ENCODE measurements at regions not wholly inside any gene's neighbourhood (a gene's known extent, or its start where the extent isn't known, plus 50 kb on each side); places are given as distances from the start of the nearest gene placed in this dataset.
"Not testable (repeated sequence)": the region's sequence is repeated elsewhere in the genome, so short reads cannot be mapped to it uniquely, and the experiment has no call there.

DNA sequence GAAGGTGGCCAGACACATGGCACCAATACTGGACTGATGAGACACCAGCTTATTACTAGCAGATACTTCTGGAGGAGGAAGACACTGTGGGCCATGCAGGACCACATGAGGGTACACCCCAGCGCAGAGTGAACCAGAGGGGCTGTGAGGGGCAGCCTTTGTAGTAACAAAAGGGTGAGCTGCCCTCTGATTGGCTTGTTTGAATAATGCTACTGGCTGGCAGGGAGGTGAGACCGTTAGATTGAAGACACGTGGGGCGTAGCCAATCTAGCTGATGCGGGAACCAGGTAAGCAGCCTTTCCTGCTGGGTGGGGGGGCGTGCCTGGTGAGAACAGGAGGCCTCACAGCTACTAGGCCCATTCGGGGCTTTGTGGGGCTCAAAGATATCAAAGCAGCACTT lies 102.8 kb upstream of the SEC14L1 start:
- DNase-seq, result no peak

DNA sequence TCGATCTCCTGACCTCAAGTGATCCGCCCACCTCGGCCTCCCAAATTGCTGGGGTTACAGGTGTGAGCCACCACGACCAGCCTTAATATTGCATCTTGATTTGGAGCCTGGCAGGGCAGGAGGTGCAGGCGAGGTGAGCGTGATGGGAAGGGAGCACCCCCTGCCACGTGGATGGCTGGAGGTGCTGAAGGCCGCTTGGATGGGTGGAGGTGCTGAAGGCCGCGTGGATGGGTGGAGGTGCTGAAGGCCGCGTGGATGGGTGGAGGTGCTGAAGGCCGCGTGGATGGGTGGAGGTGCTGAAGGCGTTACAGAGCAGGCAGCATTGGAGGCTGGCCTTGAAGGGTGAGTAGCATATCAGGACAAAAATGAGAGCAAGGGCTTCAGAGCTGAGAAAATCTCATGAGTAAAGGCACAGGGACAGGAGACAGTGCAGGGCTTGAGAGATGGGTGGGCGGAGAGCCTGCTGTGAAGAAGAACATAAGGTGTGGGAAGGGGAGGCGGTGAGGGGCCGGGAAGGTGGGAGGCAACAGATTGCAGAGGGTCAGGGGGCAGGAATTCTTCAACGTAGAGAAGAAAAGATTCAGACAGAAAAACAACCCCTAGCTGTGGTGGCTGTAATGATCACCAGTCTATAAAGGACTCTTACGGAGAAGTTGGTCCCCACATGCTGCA lies 101.7 kb upstream of the SEC14L1 start:
- no peak for DNase-seq

DNA sequence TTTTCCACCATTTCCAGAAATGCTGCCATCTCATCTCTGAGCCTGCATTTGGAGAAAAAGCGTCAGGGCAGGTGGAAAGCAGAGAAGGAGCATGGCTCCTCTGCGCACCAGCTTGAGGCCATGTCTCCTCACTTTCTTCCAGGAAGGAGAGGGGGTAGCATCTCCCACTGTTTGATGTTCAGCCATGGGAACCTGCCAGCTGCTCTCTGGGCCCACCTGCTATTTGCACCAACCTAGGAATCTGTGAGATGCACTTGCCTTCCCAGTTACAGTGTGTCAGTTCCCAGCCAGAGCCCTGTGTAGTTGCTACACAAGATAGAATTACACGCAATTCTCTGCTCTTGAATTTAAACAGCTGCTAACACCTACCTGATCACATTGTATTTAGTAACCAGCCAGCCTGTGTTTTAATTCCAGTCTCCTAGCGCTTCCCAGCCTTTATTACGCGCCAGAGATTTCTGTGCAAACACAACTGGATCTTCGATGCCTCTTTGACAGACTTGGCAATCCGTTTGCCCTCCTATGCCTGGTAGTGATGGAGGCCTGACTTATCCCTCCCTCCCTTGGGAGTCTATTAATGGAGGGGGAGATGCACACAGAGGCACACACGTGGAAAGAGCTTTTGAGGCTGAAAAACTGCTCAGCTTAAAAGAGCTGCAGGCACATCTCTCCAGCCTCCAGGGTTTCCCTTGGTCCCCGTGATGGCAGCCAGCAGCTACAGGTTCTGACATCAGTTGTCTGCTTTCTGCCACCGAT lies 98.1 kb upstream of the SEC14L1 start:
- no peak for DNase-seq

DNA sequence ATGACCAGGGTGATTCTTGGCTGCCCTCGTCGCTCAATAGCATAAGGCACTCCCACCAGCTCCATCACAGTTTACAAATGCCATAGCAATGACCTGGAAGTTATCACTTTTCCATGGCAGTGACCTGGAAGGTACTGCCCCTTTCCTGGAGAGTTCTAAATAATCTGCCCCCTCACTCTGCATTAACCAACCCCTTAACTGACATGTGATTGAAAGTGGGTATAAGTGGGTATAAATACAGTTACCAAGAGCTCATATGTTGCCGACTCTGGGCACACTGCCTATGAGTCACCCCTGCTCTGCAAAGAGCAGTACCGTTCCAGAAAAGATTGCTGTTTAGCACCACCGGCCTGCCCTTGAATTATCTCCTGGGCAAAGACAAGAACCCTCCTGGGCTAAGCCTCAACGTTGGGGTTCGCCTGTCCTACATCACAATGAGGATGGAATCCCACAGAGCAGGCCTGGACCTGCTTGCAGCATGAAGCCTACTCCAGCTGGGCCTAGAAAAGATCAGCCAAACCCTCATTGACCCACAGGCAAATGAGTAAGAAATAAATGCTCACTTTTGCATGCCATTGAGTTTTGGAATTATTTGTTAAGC lies 95.2 kb upstream of the SEC14L1 start:
- no peak for DNase-seq

DNA sequence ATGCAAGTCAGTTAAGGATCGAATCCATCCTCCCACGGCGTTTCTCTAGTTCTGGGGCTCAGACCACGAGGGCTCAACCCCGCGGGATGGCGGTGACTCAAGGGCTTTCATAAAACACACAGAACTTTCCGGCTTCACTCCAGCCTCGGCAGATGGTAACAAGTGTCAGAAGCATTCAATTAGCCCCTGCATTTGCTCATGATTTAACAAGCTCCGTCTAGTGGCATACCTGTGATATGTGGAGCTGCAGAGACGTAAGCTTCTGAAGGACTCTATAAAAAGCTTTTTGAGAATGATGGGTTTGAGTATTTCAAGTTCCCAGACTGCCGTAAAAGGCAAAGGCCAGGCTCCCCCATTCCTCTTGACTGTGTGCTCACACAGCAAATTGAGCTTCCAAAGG lies 91.3 kb upstream of the SEC14L1 start:
- no peak for DNase-seq

DNA sequence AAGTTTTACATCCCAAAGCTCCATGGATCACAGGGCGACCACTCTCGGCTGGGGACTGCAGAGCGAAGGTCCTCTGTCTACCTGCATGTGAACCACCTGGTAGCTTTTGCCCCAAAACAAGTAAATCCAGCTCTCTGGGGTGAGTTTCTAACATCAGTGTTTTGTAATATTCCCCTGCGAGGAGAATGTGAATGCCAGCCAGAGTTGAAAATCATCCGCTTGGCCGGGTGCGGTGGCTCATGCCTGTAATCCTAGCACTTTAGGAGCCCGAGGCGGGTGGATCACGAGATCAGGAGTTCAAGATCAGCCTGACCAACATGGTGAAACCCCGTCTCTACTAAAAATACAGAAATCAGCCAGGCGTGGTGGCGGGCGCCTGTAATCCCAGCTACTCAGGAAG lies 89.9 kb upstream of the SEC14L1 start:
- DNase-seq, result not testable (repeated sequence)

DNA sequence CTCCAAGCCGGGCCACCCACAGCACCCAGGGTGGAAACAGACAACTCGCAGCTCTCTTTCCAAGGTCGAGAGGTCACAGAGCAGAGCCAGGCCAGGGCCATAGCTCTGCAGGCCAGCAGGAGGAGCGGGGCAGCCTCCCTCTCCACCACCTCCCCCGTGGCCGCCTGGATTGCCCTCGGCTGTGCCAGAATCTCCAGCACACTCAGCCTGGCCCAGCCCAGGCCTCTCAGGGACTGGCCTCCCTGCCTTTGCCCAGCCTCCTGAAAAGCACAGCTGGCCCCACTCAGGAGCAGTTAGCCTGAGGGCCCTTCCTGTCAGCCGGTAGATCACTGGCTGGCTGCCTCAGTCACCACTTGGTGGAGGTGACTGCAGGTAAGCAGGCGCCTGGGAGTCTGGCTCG lies 85.8 kb upstream of the SEC14L1 start:
- DNase-seq, result no peak

DNA sequence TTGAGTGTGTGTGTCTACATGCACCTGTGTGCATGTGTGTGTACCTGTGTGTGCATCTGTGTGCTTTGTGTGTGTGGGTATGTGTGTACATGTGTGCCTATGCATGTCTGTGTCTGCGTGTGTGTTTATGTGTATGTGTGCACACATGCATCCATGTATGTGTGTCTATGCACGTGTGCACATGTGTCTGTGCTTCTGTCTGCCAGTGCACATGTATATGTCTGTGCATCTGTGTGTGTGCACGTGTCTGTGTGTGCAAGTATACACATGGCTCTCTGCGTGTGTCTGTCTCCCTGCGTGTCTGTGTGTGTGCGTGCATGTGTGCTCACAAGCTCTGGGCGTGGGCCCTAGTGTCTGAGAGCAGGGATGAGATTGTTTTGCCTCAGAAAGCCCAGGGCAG lies 85.3 kb upstream of the SEC14L1 start:
- DNase-seq, result no peak

DNA sequence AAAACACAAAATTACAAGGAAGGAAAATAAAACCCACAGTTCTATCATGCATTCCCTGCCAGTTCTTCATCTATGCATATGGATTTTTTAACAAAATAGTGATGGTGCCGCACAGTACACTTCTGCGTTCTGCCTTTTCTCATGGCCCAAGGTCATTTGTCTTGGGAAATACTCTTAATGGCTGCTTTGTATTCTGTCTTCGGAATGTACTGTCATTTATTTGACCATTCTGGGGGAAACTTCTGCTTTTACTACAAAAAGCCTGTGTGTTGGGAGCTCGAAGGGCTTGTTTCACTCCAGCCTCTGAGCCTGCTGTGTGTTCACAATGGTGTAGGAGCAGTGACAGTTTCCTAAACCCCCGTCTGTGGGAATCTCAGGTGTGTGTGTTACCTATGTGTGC lies 82.8 kb upstream of the SEC14L1 start:
- DNase-seq, result no peak

DNA sequence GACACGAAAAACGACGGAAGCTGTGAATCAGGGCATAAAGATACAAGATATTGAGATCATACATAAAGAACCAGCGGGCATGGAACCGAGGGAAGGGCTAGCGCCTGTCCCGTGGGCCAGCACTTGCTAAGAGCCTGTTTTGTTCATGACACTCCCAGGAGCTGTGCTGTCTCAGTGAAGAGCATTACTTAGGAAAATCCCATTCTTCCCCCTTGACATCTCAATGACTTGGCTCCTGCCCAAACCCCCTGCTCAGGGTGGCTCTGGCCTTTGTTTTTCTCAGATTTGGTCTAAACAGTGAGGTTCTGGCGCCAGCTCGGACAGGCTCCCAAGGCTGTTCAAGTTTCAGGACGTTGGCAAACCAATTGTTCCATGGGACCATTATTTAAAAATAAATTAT lies 79.1 kb upstream of the SEC14L1 start:
- DNase-seq, result no peak

DNA sequence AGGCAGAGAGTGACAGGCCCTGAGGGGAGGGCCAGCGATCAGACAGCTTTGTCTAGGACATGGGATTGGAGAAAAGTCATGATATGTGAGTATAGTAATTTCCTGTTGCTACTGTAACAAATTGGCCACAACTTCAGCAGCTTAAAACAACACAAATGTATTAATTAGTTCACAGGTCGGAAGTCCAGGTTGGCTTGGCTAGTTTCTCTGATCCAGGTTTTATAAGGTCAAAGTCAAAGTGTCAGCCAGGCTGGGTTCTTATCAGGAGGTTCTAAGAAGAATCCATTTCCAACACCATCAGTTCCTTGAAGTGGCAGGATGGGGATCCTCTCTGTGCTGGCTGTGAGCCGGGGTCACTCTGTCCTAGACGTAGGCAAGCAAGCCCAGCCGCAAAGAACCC lies 76.2 kb upstream of the SEC14L1 start:
- no peak for DNase-seq

DNA sequence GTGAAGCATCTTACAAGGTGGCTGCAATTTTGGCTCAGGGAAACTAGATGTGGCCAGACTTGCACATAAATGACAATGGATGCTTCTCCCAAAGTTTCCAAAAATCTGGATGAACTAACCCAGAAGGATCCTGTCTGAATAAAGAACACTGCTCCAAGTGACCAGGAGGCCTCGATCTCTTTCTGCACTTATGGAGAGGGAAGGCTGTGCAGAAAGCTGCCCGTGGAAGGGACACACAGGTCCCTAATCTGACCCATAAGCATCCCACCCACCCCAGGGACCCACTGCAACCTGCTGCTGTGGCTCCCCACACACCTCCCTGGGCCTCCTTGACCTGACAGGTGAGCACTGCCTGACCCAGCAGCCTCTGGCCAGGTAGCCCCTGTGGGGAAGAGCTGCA lies 74.6 kb upstream of the SEC14L1 start:
- no peak for DNase-seq

DNA sequence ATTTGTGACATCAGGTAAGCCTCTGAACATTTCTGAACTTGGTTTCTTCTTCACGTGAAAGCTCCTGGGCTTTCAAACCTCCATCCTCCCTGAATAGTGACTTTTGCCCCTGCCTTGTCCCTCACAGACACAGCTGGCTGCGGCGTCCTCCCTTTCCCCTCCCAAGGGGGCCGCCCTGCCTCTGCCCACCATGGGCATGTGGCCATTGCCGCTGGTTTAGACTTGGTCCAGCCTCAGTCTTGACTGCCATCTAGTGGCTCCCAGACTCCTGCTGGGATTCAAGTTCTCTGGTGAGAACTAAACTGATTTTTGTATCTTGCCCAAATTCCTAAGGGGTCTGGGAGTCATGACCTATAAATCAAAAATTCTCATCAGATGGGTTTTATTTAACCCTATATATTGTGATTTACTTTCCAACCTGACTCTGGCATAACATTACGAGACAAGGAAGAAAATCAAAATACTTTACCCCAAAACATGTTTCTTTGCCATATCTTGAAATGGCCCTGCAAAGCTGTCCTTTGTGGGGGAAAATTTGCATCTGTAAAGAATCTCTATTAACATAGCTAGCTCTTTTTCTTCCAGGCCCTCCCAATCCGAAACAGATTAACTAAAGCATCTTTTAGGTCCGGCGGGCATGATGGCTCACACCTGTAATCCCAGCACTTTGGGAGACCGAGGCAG lies 73.9 kb upstream of the SEC14L1 start:
- DNase-seq, result peak; percentile 81

DNA sequence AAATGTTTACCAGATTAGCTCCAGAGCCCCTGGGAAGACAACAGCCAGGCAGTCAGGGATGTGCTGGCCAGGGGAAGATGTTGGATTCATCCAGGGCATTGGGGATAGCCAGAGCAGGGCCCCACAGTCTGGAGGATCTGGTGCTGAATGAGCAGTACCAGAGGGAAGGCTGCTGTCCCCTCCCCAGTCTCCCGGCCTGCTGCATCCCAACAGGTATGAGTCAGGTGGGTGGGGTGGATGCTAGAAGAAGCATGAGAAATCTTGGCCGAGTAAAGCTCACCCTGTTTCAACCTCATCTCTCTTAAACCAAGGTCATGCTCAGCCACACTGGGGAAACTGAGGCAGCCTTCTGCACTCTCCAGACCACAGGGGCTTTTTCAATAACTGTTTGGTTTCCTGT lies 71.9 kb upstream of the SEC14L1 start:
- no peak for DNase-seq

DNA sequence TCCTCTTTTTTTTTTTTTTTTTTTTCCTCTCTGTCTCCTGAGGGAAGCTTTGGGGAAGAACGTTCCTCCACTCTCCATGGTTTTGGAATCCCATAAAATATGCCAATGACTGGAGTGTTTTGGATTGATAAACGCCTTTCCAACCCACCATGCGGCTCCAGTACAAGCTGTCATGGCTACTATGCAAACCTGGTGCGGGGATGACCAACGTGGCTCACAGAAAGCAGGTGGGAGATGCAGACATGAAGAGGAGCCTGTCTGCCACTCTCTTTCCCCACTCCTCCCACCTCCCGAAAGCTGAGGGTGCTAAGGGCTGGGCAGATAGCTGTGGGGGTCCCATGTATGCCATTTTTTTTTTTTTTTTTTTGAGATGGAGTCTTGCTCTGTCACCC lies 69.9 kb upstream of the SEC14L1 start:
- no peak for DNase-seq

DNA sequence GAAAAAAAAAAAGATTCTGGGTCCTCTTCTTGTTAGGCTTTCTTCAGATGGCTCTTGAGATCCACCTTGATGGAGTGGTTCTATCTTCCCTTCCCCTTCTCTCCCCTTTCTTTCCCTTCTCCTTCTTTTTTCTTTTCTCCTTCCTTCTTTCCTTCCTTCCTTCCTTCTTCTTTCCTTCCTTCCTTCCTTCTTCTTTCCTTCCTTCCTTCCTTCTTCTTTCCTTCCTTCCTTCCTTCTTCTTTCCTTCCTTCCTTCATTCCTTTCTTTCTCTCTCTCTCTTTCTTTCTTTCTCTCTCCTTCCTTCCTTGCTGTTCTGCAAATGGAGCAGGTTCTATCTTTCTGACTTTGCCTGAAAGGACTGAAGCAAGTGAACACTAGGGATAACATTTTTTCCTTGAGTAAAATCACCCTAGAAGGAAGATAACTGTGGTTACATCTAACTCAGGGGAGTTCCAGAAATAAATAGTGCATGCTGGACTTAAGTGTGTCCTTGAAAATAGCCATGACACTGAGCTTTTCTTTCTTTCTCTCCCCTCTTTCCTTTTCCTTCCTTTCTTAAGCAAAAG lies 68.8 kb upstream of the SEC14L1 start:
- no peak for DNase-seq

DNA sequence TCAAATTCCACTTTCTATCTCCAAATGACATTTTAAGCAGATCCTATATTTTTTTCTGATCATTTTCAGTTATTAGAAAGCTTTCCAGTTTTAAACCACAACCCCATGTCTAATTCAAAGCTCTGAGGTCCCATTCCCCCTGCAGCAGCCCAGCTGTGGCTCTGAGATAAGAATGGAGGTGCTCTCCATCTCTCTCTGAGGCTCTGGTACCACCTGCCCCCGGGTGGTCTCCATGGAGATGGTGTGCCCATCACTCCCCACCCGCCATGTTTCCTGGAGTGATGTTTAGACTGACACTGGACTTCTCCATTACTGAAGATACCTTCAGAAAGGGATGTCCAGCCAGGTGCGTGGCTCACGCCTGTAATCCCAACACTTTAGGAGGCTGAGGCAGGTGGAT lies 68.1 kb upstream of the SEC14L1 start:
- no peak for DNase-seq

DNA sequence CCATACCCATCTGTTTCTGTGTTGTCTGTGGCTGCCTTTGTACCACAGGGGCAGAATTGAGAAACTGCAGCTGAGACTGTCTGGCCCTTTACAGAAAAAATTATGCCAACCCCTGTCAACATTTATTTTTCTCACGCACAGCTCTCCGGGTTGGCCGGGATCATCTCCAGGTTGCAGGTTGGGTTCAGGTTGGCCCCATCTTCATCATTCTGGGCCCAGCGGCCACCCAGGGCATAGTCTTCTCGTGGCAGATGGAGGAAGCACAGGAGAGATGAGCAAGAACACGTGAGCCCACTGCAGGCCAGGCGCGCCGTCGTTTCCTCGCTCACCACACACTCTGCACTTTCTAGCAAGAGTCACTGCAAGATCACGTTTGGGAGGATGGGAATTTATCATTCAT lies 66.1 kb upstream of the SEC14L1 start:
- DNase-seq, result no peak

DNA sequence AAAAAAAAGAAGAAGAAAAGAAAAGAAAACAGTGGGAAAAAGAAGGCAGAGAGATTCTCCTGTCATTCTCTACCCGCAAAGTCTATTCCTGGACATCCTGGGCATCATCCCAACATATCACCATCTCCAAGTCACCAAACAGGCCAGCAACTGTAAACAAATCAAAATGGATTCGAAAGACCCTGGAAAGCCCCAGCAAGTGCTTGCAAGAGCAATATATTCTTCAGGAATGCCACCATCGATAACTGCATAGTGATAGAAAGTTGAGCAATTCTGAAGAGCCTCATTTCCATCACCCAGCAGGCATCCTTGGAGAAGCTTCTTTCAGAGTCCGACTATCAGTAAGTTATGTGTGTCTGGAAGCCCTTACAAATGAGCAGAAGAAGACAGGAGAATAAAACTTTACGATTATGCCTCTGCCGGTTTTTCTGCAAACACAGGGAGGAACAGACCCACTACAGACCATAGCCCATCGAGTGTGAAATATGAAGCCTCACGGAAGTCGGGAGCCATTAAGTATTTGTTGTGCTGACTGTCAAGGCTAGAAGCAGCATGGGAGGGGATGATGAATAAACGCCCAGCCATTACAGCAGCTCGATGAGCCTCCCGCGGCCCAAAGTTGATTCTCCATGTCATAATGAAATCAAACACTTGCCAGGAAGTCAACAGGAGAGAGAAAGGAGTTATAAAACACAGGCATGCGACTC lies 64.5 kb upstream of the SEC14L1 start:
- DNase-seq, result peak; percentile 40

DNA sequence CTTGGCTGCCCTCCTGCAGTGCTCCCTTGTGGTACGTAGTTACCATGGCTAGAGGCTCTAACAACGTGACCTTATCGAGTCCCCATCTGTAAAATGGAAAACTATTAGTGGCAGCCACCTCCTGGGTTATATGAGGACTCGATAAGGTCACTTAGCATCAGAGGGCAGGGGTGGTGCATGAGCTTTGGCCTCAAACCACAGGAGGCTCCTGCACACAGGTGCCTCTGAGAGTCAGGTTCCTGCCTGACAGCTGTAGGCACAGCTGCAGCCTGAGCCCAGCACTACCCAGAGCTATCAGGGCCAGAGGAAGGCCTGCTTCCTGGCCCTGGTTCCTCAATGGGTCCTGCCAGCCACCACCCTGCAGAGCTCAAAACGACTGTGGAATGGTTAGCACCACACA lies 57.2 kb upstream of the SEC14L1 start:
- DNase-seq, result no peak

DNA sequence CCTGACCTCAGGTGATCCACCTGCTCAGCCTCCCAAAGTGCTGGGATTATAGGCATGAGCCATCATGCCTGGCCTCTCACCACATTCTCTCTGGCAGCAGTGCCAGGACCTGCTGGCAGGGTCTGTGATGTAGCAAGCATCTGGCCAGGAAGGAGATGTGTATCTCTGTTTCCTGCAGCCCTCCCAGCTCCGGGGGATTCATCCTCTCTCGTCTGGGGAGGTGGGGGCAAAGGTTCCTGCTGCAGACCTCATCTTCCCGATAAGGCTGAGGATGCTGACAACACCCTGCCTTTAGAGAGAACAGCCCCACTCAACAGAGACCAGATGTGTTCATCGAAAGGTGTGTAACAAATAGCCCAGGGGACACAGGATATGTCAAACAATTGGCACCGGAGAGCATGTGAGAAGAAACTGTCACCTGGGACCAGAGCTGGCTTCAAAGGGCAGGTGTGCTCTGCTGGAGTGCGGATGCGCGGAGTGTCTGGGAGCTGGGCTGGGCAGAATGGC lies 54.8 kb upstream of the SEC14L1 start:
- DNase-seq, result no peak

DNA sequence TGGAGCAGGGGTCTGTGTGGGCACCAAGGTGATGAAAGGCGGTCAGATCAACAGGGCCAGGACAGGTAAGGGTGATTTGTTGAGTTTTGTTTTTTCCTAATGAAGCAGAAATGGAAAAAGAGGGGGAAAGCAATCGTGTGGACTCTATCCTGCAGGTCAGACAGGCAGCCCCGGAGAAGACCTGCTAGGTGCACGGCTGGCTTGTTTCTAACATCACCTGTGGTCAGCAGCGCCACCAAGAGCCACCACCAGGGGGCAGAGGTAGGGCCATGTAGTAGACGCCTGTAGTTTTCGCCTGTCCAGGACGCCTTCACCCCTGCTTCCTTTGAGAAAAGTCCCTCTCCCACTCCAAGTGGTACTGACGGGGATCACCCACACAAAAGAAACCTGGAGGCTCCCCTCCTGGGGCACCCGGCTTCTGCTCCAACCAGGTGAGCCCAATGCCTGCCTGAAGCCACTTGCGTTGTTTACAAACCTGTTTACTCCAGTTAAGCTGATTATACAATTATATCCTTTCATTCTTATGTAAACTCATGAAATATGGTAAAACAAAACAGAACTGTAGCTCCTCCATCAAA lies 54.2 kb upstream of the SEC14L1 start:
- DNase-seq, result peak; percentile 80
